ENCODE measurements at regions not wholly inside any gene's neighbourhood (a gene's known extent, or its start where the extent isn't known, plus 50 kb on each side); places are given as distances from the start of the nearest gene placed in this dataset.

DNA sequence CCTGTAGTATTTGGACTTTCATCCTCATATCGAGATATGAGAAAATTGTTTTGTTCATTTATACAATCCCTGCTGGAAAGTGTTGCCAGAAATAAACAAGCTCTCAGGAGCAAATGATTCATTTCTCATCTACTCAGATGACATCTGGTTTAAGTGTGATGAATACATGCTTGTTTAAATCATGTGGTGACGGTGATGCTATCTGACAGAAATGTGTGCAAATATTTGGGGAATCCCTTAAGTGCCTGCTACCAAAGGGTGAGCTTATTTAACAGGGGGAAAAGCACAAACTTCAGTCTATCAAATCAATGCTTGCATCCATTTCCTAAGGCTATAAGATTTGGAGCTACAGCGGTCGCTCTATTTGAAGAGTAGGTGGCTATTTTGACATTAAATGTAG lies 368.3 kb upstream of the SASH1 start:
- TF ChIP-seq, protein P1, sequence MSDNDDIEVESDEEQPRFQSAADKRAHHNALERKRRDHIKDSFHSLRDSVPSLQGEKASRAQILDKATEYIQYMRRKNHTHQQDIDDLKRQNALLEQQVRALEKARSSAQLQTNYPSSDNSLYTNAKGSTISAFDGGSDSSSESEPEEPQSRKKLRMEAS (IDR thresholded peaks at IDR 0.05): no peak
- TF ChIP-seq, protein P2, sequence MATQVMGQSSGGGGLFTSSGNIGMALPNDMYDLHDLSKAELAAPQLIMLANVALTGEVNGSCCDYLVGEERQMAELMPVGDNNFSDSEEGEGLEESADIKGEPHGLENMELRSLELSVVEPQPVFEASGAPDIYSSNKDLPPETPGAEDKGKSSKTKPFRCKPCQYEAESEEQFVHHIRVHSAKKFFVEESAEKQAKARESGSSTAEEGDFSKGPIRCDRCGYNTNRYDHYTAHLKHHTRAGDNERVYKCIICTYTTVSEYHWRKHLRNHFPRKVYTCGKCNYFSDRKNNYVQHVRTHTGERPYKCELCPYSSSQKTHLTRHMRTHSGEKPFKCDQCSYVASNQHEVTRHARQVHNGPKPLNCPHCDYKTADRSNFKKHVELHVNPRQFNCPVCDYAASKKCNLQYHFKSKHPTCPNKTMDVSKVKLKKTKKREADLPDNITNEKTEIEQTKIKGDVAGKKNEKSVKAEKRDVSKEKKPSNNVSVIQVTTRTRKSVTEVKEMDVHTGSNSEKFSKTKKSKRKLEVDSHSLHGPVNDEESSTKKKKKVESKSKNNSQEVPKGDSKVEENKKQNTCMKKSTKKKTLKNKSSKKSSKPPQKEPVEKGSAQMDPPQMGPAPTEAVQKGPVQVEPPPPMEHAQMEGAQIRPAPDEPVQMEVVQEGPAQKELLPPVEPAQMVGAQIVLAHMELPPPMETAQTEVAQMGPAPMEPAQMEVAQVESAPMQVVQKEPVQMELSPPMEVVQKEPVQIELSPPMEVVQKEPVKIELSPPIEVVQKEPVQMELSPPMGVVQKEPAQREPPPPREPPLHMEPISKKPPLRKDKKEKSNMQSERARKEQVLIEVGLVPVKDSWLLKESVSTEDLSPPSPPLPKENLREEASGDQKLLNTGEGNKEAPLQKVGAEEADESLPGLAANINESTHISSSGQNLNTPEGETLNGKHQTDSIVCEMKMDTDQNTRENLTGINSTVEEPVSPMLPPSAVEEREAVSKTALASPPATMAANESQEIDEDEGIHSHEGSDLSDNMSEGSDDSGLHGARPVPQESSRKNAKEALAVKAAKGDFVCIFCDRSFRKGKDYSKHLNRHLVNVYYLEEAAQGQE (IDR thresholded peaks at IDR 0.05; ENCODE audit: low read depth): no peak

All from Ishikawa (cell line).